ENCODE measurements at regions not wholly inside any gene's neighbourhood (a gene's known extent, or its start where the extent isn't known, plus 50 kb on each side); places are given as distances from the start of the nearest gene placed in this dataset.

DNA sequence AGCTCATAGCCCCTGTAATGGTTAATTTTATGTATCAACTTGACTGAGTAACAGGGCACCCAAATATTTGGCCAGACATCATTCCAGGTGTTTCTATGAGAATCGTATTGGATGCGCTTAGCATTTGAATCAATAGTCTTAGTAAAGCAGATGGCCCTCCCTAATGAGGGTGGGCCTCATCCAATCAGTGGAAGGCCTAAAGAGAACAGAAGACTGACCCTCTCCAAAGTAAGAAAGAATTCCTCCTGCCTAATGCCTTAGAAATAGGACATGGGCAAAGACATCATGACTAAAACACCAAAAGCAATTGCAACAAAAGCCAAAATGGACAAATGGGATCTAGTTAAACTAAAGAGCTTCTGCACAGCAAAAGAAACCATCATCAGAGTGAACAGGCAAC, 352.5 kb upstream of the SASH1 start:
- TF ChIP-seq, protein P1, sequence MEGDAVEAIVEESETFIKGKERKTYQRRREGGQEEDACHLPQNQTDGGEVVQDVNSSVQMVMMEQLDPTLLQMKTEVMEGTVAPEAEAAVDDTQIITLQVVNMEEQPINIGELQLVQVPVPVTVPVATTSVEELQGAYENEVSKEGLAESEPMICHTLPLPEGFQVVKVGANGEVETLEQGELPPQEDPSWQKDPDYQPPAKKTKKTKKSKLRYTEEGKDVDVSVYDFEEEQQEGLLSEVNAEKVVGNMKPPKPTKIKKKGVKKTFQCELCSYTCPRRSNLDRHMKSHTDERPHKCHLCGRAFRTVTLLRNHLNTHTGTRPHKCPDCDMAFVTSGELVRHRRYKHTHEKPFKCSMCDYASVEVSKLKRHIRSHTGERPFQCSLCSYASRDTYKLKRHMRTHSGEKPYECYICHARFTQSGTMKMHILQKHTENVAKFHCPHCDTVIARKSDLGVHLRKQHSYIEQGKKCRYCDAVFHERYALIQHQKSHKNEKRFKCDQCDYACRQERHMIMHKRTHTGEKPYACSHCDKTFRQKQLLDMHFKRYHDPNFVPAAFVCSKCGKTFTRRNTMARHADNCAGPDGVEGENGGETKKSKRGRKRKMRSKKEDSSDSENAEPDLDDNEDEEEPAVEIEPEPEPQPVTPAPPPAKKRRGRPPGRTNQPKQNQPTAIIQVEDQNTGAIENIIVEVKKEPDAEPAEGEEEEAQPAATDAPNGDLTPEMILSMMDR (IDR thresholded peaks at IDR 0.05): no peak
- no peak for TF ChIP-seq POLR2A (IDR thresholded peaks at IDR 0.05)

Data from body of pancreas (tissue), 4 donors.